Ectodermal cell (in vitro differentiated cells): ENCODE measurements at regions not wholly inside any gene's neighbourhood (a gene's known extent, or its start where the extent isn't known, plus 50 kb on each side); places are given as distances from the start of the nearest gene placed in this dataset.

Experiments
- H3K27ac ChIP-seq: 2 replicates; pipeline ENCODE4 v1.7.0; 2013; ENCODE audit warnings: mild to moderate bottlenecking, low read depth, low read length; ENCODE audit not compliant: insufficient read depth, poor library complexity, severe bottlenecking
- H3K27me3 ChIP-seq: 2 replicates; pipeline ENCODE4 v1.7.0; 2013; ENCODE audit warnings: mild to moderate bottlenecking, low read length; ENCODE audit not compliant: insufficient read depth, control insufficient read depth, poor library complexity, severe bottlenecking
- H3K36me3 ChIP-seq: one replicate; pipeline ENCODE4 v1.7.0; 2013; ENCODE audit warnings: low read length; ENCODE audit not compliant: control insufficient read depth, insufficient read depth
- H3K4me1 ChIP-seq: one replicate; pipeline ENCODE4 v1.7.0; 2013; ENCODE audit warnings: low read length; ENCODE audit not compliant: control insufficient read depth, insufficient read depth
- H3K4me3 ChIP-seq: 2 replicates; pipeline ENCODE4 v1.7.0; 2013; ENCODE audit warnings: low read depth, low read length, control low read depth; ENCODE audit not compliant: insufficient read depth
- H3K9me3 ChIP-seq: 2 replicates; pipeline ENCODE4 v1.7.0; 2013; ENCODE audit warnings: mild to moderate bottlenecking, low read length, moderate library complexity; ENCODE audit not compliant: control insufficient read depth
- WGBS, 2 experiments: methylation state at CpG; one replicate each; pipeline ENCODE4 v1.1.7; 2013; ENCODE audit warnings: missing lambda C conversion rate in 2 of 2; 5-methylcytosine and 5-hydroxymethylcytosine counted together

GRCh38 chr18:38046651-38047050 lies 481.1 kb upstream of the CELF4 start:
- WGBS, 2 experiments: 94 to 100% methylated on average over 2 to 3 of the region's 3 CpGs
- Histone ChIP-seq H3K9me3 (no peaks in the 10 kb centered on the region), H3K4me3 (no peak overlapping the region)

GRCh38 chr18:38045845-38046244 lies 480.2 kb upstream of the CELF4 start:
- 90 to 95% methylated on average over 2 of the region's 2 CpGs for WGBS, 2 experiments
- Histone ChIP-seq H3K36me3 (no peaks in the 10 kb centered on the region), H3K4me3 (no peak overlapping the region)

More at GRCh38 chr18:38046651-38047050, 481.1 kb upstream of the CELF4 start:
- no peak overlapping the region for H3K27ac ChIP-seq
- H3K36me3 ChIP-seq: no peaks in the 10 kb centered on the region
- no peaks in the 10 kb centered on the region for H3K27me3 ChIP-seq
- H3K4me1 ChIP-seq: peaks cover 6% of the 10 kb centered on the region

GRCh38 chr18:38042211-38042890 lies 476.8 kb upstream of the CELF4 start:
- H3K36me3 ChIP-seq: no peaks in the 10 kb centered on the region
- WGBS, 2 experiments: 75 to 76% methylated on average over 6 of the region's 6 CpGs
- H3K4me1 ChIP-seq: peaks cover 6% of the 10 kb centered on the region
- H3K9me3 ChIP-seq: no peaks in the 10 kb centered on the region
- no peak overlapping the region for H3K4me3 ChIP-seq
- no peak overlapping the region for H3K27ac ChIP-seq
- no peaks in the 10 kb centered on the region for H3K27me3 ChIP-seq

More at GRCh38 chr18:38045845-38046244, 480.2 kb upstream of the CELF4 start:
- Histone ChIP-seq H3K9me3 (no peaks in the 10 kb centered on the region), H3K4me1 (peaks cover 6% of the 10 kb centered on the region), H3K27ac (no peak overlapping the region), H3K27me3 (no peaks in the 10 kb centered on the region)

- H3K4me3 ChIP-seq: no peak overlapping the region
- no peaks in the 10 kb centered on the region for H3K36me3 ChIP-seq
- no peaks in the 10 kb centered on the region for H3K27me3 ChIP-seq
- H3K4me1 ChIP-seq: peaks cover 8% of the 10 kb centered on the region
- no peak overlapping the region for H3K27ac ChIP-seq
- H3K9me3 ChIP-seq: no peaks in the 10 kb centered on the region
Observed at GRCh38 chr18:38038242-38038641, 472.6 kb upstream of the CELF4 start.

GRCh38 chr18:38035193-38035592 lies 469.6 kb upstream of the CELF4 start:
- Histone ChIP-seq H3K27ac (no peak overlapping the region), H3K4me3 (no peak overlapping the region), H3K27me3 (no peaks in the 10 kb centered on the region), H3K4me1 (peaks cover 5% of the 10 kb centered on the region), H3K36me3 (no peaks in the 10 kb centered on the region), H3K9me3 (no peaks in the 10 kb centered on the region)
- WGBS, 2 experiments: 91 to 93% methylated on average over 3 of the region's 3 CpGs

GRCh38 chr18:38033282-38033681 lies 467.7 kb upstream of the CELF4 start:
- H3K9me3 ChIP-seq: no peaks in the 10 kb centered on the region
- no peaks in the 10 kb centered on the region for H3K27me3 ChIP-seq
- H3K27ac ChIP-seq: no peak overlapping the region
- WGBS, 2 experiments: 94 to 96% methylated on average over 3 of the region's 3 CpGs
- H3K4me3 ChIP-seq: no peak overlapping the region
- H3K4me1 ChIP-seq: peaks cover 5% of the 10 kb centered on the region
- no peaks in the 10 kb centered on the region for H3K36me3 ChIP-seq

- H3K27me3 ChIP-seq: no peaks in the 10 kb centered on the region
- H3K9me3 ChIP-seq: no peaks in the 10 kb centered on the region
- no peak overlapping the region for H3K27ac ChIP-seq
- peaks cover 5% of the 10 kb centered on the region for H3K4me1 ChIP-seq
- H3K36me3 ChIP-seq: no peaks in the 10 kb centered on the region
- H3K4me3 ChIP-seq: no peak overlapping the region
Observed at GRCh38 chr18:38032516-38032915, 466.9 kb upstream of the CELF4 start.

GRCh38 chr18:38028946-38029345 lies 463.3 kb upstream of the CELF4 start:
- Histone ChIP-seq H3K36me3 (no peaks in the 10 kb centered on the region), H3K4me3 (no peak overlapping the region), H3K27me3 (no peaks in the 10 kb centered on the region), H3K4me1 (no peaks in the 10 kb centered on the region), H3K9me3 (no peaks in the 10 kb centered on the region), H3K27ac (no peak overlapping the region)
- WGBS, 2 experiments: 83 to 89% methylated on average over 6 of the region's 7 CpGs

- Histone ChIP-seq H3K27ac (no peak overlapping the region), H3K4me3 (no peak overlapping the region), H3K27me3 (no peaks in the 10 kb centered on the region), H3K36me3 (no peaks in the 10 kb centered on the region), H3K9me3 (no peaks in the 10 kb centered on the region), H3K4me1 (no peaks in the 10 kb centered on the region)
- WGBS, 2 experiments: 71 to 79% methylated on average over 4 of the region's 4 CpGs
Observed at GRCh38 chr18:38025433-38026038, 459.9 kb upstream of the CELF4 start.

- no peak overlapping the region for H3K27ac ChIP-seq
- no peaks in the 10 kb centered on the region for H3K4me1 ChIP-seq
- WGBS, 2 experiments: 83 to 92% methylated on average over 2 of the region's 2 CpGs
Observed at GRCh38 chr18:38023871-38024270, 458.3 kb upstream of the CELF4 start.

More at GRCh38 chr18:38023871-38024270, 458.3 kb upstream of the CELF4 start:
- no peaks in the 10 kb centered on the region for H3K36me3 ChIP-seq
- H3K9me3 ChIP-seq: no peaks in the 10 kb centered on the region
- no peak overlapping the region for H3K4me3 ChIP-seq
- no peaks in the 10 kb centered on the region for H3K27me3 ChIP-seq
